Activated CD4-positive, alpha-beta T cell treated with anti-CD3 and anti-CD28 coated beads, Interleukin-2, amount 50 U/mL, for 1 hour (primary cell): ENCODE measurements at regions not wholly inside any gene's neighbourhood (a gene's known extent, or its start where the extent isn't known, plus 50 kb on each side); places are given as distances from the start of the nearest gene placed in this dataset.

ENCODE experiments used
- DNase-seq: peaks from one replicate; pipeline ENCODE4 v3.0.0-alpha.2; 2020

DNA sequence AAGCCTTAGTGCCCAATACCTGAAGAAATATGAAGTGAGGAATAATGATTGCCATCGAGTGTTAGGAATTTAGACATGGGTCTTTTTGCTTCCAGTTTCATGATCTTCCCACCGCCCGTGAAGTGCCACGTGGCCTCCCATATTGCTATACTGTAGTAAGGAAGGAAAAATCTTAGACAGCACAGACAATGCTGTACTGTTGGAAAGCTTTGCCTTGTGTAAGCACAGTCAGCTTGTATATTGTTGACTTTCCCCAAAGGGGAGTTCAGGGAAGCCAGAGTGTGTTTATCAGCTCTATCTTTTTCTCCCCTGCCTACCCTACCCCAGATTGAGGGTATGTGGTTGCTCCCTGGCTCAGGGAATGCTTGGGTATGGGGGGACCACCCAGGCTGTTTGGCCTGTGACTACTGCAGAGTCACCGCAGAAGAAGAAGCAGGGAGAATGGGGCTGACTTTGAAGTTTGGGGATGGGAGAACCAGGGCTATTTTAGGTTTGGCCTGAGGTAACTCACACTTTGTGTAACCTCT is 161.8 kb upstream of the MEF2C start:
- DNase-seq = no peak

DNA sequence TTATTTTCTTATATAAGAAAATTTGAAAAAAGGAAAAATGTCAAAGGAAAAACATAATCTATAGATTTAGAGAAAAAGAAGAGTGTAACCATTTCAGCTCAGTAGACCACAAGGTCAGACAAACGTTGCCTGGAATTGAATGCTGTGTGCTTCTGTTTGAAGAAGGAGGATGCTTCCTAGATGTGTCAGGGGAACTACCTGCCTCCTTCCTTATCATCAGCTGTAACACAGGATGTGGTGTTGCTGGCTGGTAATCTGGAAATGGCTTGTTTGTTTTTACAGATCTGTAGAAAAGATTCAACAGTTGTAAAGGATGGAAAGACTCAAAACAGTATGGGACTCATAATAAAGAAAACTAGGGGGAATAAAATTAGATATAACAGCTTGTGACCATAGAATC is 160.7 kb upstream of the MEF2C start:
- DNase-seq = no peak

DNA sequence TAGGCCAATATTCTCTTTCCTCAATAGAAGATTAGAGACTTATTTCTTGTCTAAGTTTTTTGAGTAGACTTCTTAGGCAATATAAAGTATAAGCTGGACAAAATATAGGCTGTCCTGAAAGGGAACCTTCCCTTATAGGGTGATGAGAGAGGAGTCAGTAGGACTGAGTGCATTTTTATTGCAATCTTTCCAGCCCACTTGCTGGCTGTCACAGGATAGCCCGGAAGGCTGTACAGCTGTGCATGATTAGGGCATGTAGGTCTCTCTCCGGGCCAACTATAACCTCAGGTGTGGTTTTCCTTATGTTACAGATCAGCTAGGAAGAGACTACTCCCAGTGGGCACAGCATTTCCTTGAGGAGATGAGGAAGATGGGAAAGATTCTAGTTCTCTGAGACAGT is 159.8 kb upstream of the MEF2C start:
- DNase-seq = no peak

DNA sequence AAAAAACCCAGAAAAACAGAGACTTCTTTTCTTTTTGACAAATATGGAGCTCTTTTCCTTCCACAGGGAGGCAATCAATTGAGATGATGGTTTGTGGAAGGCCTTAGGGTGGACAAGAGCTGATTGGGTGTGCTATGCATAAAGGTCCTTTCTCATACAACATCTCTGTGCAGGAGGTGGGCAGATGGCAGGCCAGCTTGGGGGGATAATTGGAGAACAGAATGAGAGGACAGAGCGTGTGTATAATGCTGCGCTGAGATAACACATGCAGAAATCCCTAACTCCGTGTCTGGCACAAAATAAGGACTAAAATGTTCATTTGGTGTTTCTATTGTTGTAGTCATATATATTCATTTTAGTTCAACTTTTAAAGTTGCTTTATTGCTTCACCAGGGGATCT is 159.0 kb upstream of the MEF2C start:
- DNase-seq = no peak

DNA sequence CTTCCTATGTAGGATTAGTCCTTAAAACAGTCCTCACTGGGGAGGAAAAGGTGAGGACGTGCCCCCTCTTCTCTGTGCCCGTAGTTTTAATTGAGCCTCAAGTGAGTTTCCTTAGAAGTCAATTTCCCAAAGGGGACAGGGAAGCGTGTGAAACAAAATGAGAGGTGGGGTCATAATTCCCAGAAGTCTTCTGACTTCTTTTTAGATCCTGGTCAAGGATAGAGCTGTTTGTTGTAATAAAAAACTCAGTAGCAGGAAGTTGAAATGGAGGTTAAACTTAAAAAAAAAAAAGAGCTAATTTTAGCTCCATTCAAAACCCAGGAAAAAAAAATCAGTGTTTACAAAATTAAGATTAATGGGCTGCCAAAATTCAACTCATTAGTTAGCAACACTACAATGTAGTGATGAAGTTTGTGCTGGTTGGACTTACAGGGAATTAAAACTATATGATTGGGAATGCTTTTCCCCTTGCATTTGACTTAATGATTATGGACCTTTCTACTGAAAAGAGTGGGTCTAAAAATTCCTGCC is 158.3 kb upstream of the MEF2C start:
- DNase-seq = no peak

DNA sequence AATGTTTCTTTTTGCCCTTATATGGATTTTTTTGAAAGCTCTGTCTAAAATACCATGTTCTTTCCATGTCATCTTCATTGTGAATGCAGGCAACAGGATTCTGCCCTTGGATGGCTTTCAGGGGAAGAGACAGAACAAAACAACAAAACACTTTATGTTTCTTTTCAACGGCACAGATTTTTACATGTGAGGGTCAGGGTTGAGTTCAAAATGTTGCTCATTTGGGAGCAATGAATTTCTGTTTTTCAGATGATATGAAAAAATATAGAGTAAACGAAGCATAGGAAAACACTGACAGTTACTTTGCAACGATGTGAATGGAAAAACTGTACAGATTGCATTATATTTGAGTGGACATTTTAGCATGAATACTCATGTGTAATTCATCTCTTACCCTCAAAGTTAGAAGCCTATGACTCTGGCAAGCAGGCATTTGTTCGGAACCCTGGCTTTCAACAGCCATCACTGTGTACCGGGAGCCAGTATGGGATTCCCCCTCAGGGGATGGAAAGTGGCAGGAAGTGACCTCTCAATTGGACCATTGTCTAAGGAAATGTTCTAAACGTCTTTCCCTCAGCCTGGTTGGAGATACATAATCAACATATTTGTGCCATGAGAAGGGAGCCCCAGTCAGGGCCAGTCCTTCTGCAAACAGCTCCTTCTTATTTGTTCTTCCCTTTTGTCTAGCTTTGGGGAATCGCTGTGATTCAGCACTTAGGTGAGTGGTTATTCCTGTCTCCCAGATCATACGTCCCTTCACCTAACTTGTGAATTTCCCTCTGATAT is 153.9 kb upstream of the MEF2C start:
- no peak for DNase-seq

DNA sequence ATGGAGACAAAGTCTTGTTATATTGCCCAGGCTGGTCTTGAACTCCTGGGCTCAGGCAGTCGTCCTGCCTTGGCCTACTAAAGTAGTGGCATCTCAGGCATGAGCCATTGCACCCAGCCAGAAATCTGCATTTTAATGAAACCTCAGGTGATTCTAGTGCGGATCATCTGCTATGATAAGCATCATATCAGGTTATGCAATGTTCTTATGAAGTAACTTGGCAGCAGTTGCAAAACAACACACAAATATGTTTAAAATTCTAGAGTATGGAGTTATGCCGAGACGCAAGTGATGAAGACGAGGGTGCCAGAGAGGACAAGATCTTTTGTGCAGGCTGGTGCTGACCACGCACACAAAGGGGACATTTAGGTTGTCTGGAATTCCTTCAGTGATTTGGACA is 153.2 kb upstream of the MEF2C start:
- DNase-seq = no peak

DNA sequence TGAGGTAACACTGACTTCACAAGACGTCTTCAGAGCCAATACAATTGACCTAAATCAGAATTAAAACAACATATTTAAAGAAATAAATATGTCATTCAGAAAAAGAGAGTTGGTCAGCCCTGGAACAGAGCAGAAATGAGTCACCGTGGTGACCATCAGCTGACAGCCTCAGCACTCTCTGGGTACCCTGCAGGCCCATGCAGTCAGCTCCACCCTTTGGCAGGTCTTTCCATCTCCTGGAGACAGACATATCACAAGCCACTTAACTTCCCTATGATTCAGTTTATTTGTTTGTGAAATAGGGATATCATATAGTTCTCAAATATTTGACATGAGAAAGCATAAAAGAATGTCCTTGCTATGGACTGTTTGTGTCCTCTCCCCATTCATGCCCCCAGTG is 151.6 kb upstream of the MEF2C start:
- DNase-seq = no peak

DNA sequence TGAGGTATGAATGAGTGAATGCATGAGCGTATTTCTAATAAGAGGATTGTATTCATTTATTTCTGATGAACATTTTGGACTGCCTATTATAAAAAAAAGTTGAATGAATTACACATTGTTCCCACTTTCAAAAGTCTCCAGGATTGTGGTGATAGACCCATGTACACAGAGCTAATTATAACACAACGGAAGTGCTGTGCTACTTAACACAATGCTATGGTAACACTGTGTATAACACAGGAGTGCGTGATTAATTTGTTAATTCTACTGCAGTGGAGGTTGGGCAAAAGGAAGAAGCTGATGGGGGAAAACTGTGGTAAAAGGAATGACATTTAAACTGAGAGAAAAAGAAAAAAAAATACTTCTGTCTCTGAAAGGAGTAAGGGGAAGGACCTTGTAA is 147.8 kb upstream of the MEF2C start:
- DNase-seq = no peak

DNA sequence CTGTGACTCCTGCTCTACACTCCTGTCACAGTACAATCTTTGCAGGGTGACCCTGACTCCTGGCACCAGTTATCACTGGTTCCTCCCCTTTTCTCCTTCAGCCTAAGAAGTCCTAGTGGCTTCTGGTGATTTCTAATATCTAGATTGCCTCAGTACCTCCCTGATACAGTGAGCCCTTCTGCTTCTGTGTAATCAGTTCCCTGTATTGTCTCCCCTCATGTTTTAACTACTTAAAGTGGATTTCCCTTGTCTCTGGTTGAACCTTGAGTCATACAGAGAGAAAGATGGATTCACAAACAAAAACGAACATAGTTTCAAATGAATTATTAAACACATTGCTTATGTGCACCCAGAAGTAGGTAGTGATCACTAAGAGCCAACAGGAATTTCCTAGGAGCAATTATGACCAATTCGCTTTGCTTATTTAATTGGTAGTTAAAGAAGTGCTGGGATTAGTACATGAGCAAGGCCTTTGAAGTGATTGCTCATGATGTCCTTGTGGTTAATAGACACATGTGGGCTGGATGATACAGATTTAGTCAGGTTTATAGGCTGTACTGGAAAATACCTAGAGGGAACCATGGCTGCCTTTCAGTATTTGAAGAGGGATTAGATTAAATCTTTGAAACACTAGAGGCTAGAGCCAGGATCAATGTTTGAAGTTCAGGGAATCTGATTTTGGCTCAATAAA is 145.8 kb upstream of the MEF2C start:
- DNase-seq = no peak

DNA sequence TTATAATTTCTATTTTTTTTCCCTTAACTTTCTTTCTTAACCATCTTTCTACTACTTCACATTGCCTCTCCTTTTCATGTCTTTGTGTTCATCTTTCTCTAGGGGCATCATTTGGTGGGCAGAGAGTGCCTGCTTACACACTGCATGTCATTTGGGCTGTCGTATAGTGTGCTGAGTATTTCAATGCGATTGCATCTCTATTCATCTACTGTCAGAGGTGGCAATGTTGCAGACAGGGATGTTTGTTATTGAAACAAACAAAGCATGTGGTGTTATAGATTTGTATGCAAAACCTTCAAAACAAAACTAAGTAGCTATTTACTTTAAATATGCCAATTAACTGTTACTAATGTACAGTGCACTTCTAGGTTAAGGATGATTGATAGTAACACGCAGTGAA is 141.1 kb upstream of the MEF2C start:
- DNase-seq = no peak

DNA sequence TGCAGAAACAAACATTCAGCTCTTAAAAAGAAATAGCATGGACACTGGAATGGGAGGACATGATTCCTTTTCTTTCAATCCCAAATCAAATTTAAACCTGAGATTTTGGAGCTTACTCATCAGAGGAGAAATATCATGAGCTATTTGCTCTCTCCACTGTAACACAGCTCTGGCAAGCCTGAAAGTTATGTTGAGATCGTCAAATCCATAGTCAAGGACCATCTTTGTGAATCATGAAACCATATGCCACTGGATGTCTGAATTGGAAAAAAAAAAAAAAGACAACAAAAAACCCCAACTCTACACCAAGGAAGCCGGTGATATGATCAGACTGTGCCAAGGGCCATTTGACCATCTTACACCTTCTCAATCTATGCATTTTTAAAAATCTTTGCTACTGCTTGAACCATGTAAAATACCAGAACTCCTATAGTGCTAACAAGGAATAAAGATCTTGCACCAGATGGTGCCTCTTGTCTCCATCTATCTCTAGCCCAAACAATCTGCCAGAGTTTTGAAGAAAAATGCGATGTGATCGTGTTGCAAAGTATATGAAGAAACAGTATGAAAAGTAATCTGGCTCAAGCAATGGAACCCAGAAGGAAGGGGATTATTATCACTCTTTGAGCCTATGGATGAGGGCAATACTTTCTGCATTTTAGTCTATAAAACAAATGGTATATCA is 138.1 kb upstream of the MEF2C start:
- no peak for DNase-seq

DNA sequence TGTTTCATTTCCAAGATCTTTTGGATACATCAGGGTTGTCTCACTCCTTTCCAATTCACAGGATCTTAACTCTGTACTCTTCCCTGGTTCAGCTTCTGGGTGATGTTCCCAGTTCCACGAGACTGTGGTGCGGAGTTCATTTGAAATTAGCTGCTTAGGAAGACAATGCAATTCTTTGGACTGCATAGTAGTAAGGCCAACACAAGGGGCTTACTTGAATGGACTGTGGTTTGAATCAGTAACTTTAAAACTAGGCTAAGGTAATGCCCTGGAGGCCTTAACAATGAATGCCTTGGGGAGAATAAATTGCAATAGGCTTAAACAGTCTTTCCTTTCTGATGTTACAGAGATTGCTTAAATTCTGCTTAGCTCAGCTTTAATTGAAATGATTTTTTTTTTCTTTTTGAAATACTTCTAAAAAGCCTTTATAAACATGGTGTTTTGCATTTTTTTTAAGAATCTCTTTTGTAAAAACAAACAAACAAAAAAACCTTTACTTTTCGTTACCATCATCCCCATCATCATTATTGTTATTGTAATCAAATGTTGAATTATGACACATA is 133.8 kb upstream of the MEF2C start:
- DNase-seq = no peak

DNA sequence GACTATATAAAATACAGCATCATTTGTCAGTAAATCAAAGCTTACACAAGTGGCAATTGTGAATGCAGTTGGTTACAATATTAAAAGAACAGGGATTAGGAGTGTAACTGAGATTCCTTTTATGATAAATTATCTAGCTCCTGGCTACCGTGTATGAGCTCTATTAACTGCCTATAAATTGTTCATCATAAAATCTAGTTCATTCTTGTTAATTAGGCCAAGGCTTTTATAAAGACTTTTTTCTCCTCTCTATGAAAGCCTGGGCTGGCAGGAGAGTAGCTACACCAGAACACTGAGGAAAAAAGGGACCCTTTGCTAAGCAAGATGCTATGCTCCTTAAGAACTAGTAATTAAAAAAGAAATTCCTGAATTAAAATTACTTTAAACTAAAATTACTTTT is 132.4 kb upstream of the MEF2C start:
- no peak for DNase-seq

DNA sequence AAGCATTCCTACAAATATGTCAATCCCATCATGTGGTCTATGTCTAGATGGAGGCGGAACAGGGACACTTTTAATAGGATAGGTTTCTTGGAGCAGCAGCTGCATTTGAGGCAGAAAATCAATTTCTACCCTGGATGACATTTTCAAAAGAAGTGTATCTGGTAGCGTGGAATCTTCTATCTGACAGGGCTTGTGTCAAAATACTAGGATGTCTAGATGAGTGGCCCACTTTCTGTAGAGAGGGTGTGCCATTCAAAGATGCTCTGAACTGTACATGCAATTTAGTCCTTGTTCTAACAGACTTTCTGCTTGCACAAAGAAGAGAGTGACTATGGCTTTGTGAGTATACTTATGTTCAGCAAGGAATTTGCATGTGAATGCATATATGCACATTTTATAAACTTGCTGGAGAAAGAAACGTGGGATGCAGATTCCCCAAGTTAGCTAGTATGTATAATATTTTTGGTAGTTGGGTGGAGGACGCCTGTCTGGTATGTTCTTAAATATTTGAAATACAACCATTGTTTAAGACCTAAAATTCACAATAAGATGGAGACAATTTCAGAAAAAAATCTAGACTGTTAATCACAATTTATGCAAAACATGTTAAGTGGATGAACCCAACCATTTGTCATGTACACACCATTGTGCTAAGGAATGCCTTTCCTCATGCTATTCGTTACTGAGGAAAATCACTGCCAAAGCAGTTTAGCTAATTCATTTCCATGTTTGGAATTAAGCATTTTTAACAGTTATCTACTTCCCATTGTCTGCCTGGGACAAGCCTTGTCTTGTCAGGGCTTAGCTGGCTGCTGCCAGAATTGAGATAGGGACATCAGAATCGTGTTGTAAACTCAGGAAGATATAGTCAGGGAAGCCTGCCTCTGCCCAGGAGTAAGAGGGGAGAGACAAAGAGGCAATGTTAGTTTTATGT is 129.1 kb upstream of the MEF2C start:
- no peak for DNase-seq

DNA sequence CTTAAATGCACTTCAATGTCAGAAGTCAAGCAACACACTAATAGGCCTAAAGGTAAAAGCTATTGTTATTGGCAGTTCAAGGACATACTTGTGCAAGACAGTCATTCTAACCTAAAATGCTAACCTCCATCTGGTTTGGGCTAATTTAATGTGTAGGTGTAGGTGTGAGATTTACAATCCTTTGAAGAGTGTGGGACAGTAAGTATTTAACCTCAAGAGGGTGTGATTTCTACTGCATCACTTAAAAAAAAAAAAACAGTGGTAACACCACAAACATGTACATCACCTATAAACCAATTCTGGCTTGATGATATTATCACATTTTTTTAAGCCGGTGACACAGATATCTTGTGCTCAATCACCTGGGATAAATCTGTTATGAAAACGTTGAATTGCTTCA is 127.5 kb upstream of the MEF2C start:
- DNase-seq = no peak

DNA sequence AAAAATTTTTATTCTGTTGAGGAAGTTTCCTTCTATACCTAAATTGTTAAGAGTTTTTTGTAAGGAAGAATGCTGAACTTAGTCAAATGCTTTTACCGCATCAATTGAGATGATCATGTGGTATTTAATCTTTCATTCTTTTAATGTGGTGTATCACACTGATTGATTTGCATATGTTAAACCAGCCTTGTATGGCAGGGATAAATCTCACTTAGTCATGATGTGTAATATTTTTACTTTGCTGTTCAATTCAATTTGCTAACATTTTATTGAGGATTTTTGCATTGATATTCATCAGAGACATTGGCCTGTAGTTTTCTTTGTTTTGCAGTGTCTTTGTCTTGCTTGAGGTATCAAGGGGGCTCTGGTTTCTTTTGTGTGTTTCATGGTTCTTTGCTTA is 125.3 kb upstream of the MEF2C start:
- no peak for DNase-seq

DNA sequence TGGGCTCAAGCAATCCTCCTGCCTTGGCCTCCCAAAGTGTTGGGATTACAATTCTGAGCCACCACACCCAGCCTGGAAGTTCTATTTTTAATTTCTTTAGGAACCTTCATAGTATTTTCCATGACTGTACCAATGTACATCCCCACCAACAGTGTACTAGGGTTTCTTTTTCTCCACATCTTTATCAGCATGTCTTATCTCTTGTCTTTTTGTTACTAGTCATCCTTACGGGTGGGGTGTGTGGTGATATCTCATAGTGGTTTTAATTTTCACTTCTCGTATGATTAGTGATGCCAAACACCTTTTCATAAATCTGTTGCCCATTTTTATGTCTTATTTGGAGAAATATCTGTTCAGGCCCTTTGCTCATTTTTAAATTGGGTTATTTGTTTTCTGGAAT is 123.0 kb upstream of the MEF2C start:
- no peak for DNase-seq

DNA sequence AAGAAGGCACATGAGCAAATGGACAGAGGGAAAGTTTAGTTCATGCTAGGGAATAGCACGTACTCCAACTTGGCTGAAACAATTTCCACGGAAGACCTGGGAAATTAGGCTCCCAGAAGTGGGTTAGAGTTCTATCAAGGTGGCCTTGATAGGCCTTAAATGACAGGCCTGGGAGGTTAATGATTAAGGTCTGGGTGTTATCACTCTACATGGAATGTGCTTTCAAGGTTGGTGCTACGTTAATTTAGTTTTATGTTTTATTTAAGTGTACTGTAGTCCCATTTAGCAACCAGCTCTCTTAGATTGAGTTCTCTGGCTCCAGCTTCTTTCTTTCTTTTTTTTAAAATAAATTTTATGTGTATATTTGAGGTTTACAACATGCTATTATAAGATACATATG is 121.4 kb upstream of the MEF2C start:
- no peak for DNase-seq

DNA sequence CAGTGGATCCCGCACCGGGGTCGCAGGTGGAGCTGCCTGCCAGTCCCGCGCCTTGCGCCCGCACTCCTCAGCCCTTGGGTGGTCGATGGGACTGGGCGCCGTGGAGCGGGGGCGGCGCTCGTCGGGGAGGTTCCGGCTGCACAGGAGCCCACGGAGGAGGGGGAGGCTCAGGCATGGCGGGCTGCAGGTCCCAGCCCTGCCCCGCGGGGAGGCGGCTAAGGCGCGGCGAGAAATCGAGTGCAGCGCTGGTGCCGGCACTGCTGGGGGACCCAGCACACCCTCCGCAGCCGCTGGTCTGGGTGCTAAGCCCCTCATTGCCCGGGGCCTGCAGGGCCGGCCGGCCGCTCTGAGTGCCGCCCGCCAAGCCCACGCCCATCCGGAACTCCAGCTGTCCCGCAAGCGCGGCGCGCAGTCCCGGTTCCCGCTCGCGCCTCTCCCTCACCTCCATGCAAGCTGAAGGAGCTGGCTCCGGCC is 120.6 kb upstream of the MEF2C start:
- DNase-seq = no peak

DNA sequence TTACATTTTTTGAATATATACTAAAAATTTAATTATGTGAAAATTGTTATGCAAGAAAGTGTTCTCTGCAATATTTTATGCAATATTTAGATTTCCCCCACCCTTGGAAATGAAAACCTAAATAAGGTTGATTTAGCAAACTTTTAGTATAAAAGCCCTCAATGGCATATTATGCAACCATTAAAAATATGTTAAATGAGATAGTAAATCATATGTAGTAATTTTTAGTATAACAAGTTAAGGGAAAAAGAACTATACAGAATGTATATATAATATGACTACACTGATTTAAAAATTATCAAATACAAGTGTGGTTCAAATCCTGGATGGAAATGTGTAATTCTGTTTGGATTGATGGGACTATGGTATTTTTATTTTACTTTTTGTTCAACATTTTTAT is 116.9 kb upstream of the MEF2C start:
- no peak for DNase-seq

DNA sequence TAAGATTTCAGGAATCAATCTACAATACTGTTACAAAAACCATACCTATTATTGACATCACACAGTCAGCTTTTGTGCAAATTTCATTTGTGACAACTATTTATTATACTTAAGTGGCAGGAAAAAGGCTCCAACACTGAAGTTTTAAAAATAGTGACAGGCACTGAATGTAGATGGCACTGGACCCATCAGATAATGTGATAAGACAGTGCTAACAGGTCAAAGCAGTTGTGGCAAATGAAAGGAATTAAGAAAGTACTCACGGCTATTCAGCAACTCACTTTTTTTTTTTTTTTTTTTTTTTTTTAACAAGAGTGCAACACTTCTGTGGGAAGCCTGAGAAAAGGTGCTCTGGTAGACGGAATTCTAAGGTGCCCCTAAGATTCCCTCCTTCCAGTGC is 115.0 kb upstream of the MEF2C start:
- no peak for DNase-seq
